B cell (primary cell): ENCODE measurements at regions not wholly inside any gene's neighbourhood (a gene's known extent, or its start where the extent isn't known, plus 50 kb on each side); places are given as distances from the start of the nearest gene placed in this dataset.

Experiments used
- ATAC-seq: fragments of 200-7000 bp; cut with Tn5 transposase; one replicate; pipeline ENCODE4 v1.10.0; 2021; ENCODE audit warnings: low read depth, mild to moderate bottlenecking, moderate number of reproducible peaks, moderate library complexity
- CTCF ChIA-PET: fragments of 350-600 bp; sonication (Branson Sonifier 250); formaldehyde crosslinking; loops from one replicate; lab custom pipeline; 2021; ENCODE audit warnings: antibody characterized with exemption, inconsistent platforms; lab: Charles Lee
- POLR2A ChIA-PET: fragments of 350-600 bp; sonication (Branson Sonifier 250); formaldehyde crosslinking; loops from one replicate; lab custom pipeline; 2021; ENCODE audit warnings: antibody characterized with exemption; lab: Charles Lee
- DNase-seq: peaks from one replicate; pipeline ENCODE4 v3.0.0; 2013
- H2AFZ ChIP-seq: 2 replicates; pipeline ENCODE4 v1.6.1; 2012; ENCODE audit warnings: mild to moderate bottlenecking, low read depth, low read length; ENCODE audit not compliant: insufficient read depth, poor library complexity, severe bottlenecking
- H3K27ac ChIP-seq, 2 donors: 1 replicate in 1 of 2; 2 replicates in 1 of 2; pipeline ENCODE4 v1.5.1; 2012 to 2013; ENCODE audit warnings: low read length in 2 of 2, mild to moderate bottlenecking in 2 of 2, moderate library complexity in 1 of 2
- H3K27me3 ChIP-seq, 4 experiments: fragments of 200-600 bp in 1 of 4; sonication (generic) in 1 of 4; replicated peaks in 1 of 4; 1 replicate in 2 of 4; 2 replicates in 2 of 4; pipeline versions ENCODE4 v1.6.1 to v1.7.0; 2013 to 2016; ENCODE audit warnings: low read length in 3 of 4, mild to moderate bottlenecking in 2 of 4, mixed read lengths in 1 of 4, moderate library complexity in 1 of 4; ENCODE audit not compliant: insufficient read depth in 4 of 4, control insufficient read depth in 3 of 4; ENCODE audit errors: control extremely low read depth in 1 of 4
- H3K36me3 ChIP-seq, 2 experiments: replicated peaks in 1 of 2; 1 replicate in 1 of 2; 2 replicates in 1 of 2; pipeline versions ENCODE4 v1.6.1 to v1.7.1; 2013; ENCODE audit warnings: low read length in 1 of 2; ENCODE audit not compliant: insufficient read depth in 2 of 2, control insufficient read depth in 1 of 2; ENCODE audit errors: control extremely low read depth in 1 of 2, extremely low read depth in 1 of 2
- H3K4me1 ChIP-seq, 2 donors: fragments of 200-600 bp in 1 of 2; sonication (generic) in 1 of 2; 1 replicate in 1 of 2; 2 replicates in 1 of 2; pipeline versions ENCODE4 v1.5.1 to v1.6.1; 2013 to 2017; ENCODE audit warnings: low read length in 2 of 2; ENCODE audit not compliant: control insufficient read depth in 2 of 2, insufficient read depth in 2 of 2
- H3K4me2 ChIP-seq: replicated peaks from 2 replicates; pipeline ENCODE3; 2012; ENCODE audit warnings: mild to moderate bottlenecking, low read depth, low read length; ENCODE audit not compliant: poor library complexity, severe bottlenecking
- H3K4me3 ChIP-seq, 5 experiments: fragments of 200-600 bp in 1 of 5; sonication (generic) in 1 of 5; 1 replicate in 3 of 5; 2 replicates in 2 of 5; pipeline versions ENCODE4 v1.5.1 to v1.7.0; 2011 to 2016; ENCODE audit warnings: low read length in 4 of 5, mild to moderate bottlenecking in 4 of 5, low read depth in 2 of 5, control low read depth in 1 of 5, moderate library complexity in 1 of 5; ENCODE audit not compliant: insufficient read depth in 1 of 5; ENCODE audit errors: control extremely low read depth in 1 of 5, extremely low read depth in 1 of 5
- H3K79me2 ChIP-seq: fragments of 200-600 bp; sonication (generic); one replicate; pipeline ENCODE4 v1.6.0; 2016; ENCODE audit warnings: low read length; ENCODE audit not compliant: control insufficient read depth, insufficient read depth
- H3K9ac ChIP-seq: fragments of 200-600 bp; sonication (generic); 2 replicates; pipeline ENCODE4 v1.6.1; 2017; ENCODE audit warnings: mild to moderate bottlenecking, low read length, moderate library complexity
- H3K9me3 ChIP-seq, 3 donors: one replicate each; pipeline versions ENCODE4 v1.6.1 to v1.7.1; 2013; ENCODE audit warnings: low read length in 2 of 3; ENCODE audit not compliant: control insufficient read depth in 2 of 3, insufficient read depth in 1 of 3; ENCODE audit errors: control extremely low read depth in 1 of 3
- H4K20me1 ChIP-seq: 2 replicates; pipeline ENCODE4 v1.6.0; 2012; ENCODE audit warnings: mild to moderate bottlenecking, low read length; ENCODE audit not compliant: insufficient read depth, control insufficient read depth, poor library complexity, severe bottlenecking
- H3K27ac Mint-ChIP-seq: one replicate; pipeline ENCODE4 v1.8.0; 2021; ENCODE audit warnings: mixed read lengths
- H3K27me3 Mint-ChIP-seq: one replicate; pipeline ENCODE4 v1.8.0; 2021; ENCODE audit warnings: mixed read lengths
- H3K4me1 Mint-ChIP-seq: one replicate; pipeline ENCODE4 v1.8.0; 2021; ENCODE audit warnings: mixed read lengths
- H3K4me3 Mint-ChIP-seq: one replicate; pipeline ENCODE4 v1.8.0; 2021; ENCODE audit warnings: mixed read lengths
- H3K9me3 Mint-ChIP-seq: one replicate; pipeline ENCODE4 v1.8.0; 2022; ENCODE audit warnings: mixed read lengths; ENCODE audit not compliant: insufficient read depth
- EZH2 ChIP-seq: IDR thresholded peaks from 2 replicates; pipeline ENCODE4 v1.6.1; 2012; ENCODE audit warnings: borderline replicate concordance, low read depth, mild to moderate bottlenecking, moderate library complexity, low read length; ENCODE audit not compliant: insufficient read depth, poor library complexity, severe bottlenecking
- WGBS: methylation state at CpG from one replicate; pipeline ENCODE4 v1.1.5; 2013; ENCODE audit warnings: missing lambda C conversion rate; ENCODE audit not compliant: insufficient coverage; 5-methylcytosine and 5-hydroxymethylcytosine counted together
- intact Hi-C: fragments of 100-400 bp; cut with micrococcal nuclease; formaldehyde crosslinking; loops from one replicate; pipeline ENCODE4 v1.10.0; 2022
- TF ChIP-seq, protein P1 (sequence below): fragments of 200-600 bp; IDR thresholded peaks from one replicate; pipeline ENCODE4 v1.8.0; 2022; ENCODE audit warnings: antibody characterized with exemption, mild to moderate bottlenecking

DNA sequence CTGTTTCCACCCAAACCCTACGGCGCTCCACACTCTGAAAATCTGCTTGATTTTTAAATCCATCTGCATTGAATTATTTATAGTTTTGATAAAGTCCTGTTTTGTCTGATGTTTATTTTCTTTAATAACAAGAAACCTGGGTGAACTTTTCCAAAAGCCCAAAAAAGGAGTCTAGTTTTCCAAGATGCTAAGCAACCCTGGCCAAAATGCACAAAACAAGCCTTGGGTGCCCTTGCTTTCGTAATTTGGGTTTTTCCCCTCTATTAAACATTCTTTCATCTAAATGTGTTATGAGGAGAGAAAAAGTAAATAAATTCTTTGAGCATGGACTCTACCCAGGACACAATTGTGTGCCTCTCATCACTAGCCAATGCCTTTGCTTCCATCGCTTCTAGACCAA lies 468.9 kb downstream of the MCTP2 start:
- ChIA-PET CTCF (no interaction called here), POLR2A (no interaction called here)
- H3K27me3 Mint-ChIP-seq, result no peaks in the 10 kb centered on the region
- no peak overlapping the region for H3K9ac ChIP-seq
- no peaks in the 10 kb centered on the region for H3K36me3 ChIP-seq
- H4K20me1 ChIP-seq, result no peaks in the 10 kb centered on the region
- no peaks in the 10 kb centered on the region for H3K27me3 ChIP-seq
- H3K27ac ChIP-seq, result no peak overlapping the region
- no peak overlapping the region for H3K4me3 ChIP-seq
- no CpG with 5 or more reads among the region's 4 CpGs for WGBS
- no peaks in the 10 kb centered on the region for H3K9me3 ChIP-seq
- H2AFZ ChIP-seq, result no peak overlapping the region
- H3K4me1 Mint-ChIP-seq, result no peaks in the 10 kb centered on the region
- no peak overlapping the region for H3K27ac Mint-ChIP-seq
- DNase-seq (no peak), ATAC-seq (no peak)
- no peaks in the 10 kb centered on the region for H3K79me2 ChIP-seq
- TF ChIP-seq, protein P1, sequence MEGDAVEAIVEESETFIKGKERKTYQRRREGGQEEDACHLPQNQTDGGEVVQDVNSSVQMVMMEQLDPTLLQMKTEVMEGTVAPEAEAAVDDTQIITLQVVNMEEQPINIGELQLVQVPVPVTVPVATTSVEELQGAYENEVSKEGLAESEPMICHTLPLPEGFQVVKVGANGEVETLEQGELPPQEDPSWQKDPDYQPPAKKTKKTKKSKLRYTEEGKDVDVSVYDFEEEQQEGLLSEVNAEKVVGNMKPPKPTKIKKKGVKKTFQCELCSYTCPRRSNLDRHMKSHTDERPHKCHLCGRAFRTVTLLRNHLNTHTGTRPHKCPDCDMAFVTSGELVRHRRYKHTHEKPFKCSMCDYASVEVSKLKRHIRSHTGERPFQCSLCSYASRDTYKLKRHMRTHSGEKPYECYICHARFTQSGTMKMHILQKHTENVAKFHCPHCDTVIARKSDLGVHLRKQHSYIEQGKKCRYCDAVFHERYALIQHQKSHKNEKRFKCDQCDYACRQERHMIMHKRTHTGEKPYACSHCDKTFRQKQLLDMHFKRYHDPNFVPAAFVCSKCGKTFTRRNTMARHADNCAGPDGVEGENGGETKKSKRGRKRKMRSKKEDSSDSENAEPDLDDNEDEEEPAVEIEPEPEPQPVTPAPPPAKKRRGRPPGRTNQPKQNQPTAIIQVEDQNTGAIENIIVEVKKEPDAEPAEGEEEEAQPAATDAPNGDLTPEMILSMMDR, result no peak
- TF ChIP-seq EZH2, result no peak
- peaks cover 2% of the 10 kb centered on the region for H3K9me3 Mint-ChIP-seq
- no peak overlapping the region for H3K4me2 ChIP-seq
- H3K4me3 Mint-ChIP-seq, result no peak overlapping the region
- no peaks in the 10 kb centered on the region for H3K4me1 ChIP-seq
- intact Hi-C loops, result no loop called here

DNA sequence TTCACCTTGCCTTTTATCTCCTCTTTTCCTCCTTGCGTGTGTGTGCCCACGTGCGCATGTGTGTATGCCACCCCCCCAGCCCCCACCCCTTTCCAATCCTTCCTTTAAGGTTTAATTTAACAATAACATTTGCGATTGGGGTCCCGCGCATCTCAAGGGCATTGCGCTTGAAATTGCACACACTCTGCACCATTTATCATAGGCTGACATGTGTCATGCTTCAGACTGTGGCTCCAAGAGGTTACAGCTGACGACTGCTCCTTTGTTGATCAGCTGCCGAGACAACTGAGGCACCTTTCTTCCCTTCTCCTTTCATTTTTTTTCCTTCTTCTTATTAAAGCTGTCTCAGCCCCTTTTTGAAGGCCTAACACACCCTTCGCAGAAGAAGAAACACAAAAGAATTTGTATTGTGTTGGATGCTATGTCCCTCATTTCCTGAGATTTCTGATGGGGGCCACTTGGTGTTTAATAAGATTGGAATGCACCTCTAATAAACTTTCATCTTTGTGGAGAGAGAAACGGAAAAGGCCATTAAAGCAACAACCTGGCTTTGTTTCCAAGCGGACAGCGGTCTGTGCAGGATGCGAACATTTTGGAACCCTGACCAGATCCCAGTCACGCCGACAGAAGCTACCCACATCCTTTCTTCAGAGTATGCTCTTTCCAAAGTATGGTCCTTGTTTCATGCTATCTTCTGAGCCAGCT lies 470.1 kb downstream of the MCTP2 start:
- Histone ChIP-seq H4K20me1 (no peaks in the 10 kb centered on the region), H2AFZ (no peak overlapping the region), H3K4me1 (no peaks in the 10 kb centered on the region), H3K36me3 (no peaks in the 10 kb centered on the region), H3K9ac (no peak overlapping the region), H3K4me2 (no peak overlapping the region), H3K9me3 (peaks cover 0 to 2% (median 0%) of the 10 kb centered on the region in 3 donors), H3K79me2 (no peaks in the 10 kb centered on the region), H3K27ac (no peak overlapping the region), H3K27me3 (no peaks in the 10 kb centered on the region), H3K4me3 (no peak overlapping the region)
- H3K9me3 Mint-ChIP-seq, result peaks cover 2% of the 10 kb centered on the region
- no peak for DNase-seq
- no peak overlapping the region for H3K27ac Mint-ChIP-seq
- no peak overlapping the region for H3K4me3 Mint-ChIP-seq
- WGBS, result 92% methylated on average over 13 of the region's 16 CpGs
- ChIA-PET POLR2A (no interaction called here), CTCF (no interaction called here)
- intact Hi-C loops, result no loop called here
- no peaks in the 10 kb centered on the region for H3K27me3 Mint-ChIP-seq
- no peak for ATAC-seq
- TF ChIP-seq, protein P1, result no peak
- TF ChIP-seq EZH2, result no peak
- no peaks in the 10 kb centered on the region for H3K4me1 Mint-ChIP-seq
